HL-60 (cell line): ENCODE measurements at regions not wholly inside any gene's neighbourhood (a gene's known extent, or its start where the extent isn't known, plus 50 kb on each side); places are given as distances from the start of the nearest gene placed in this dataset.

Experiments used
- DNase-seq, 2 experiments: peaks; one replicate each; pipeline ENCODE4 v3.0.0-alpha.2; 2010 to 2020; ENCODE audit warnings: low read depth in 1 of 2, low spot score in 1 of 2
- H3K27ac ChIP-seq: fragments of 250-450 bp; sonication (Bioruptor Pico); replicated peaks from 2 replicates; pipeline ENCODE4 v1.5.1; 2020; ENCODE audit warnings: mild to moderate bottlenecking, moderate library complexity
- H3K27me3 ChIP-seq: fragments of 250-450 bp; sonication (Bioruptor Pico); 2 replicates; pipeline ENCODE4 v1.5.1; 2021; ENCODE audit warnings: mild to moderate bottlenecking, moderate library complexity; ENCODE audit not compliant: insufficient read depth, poor library complexity, severe bottlenecking
- H3K4me3 ChIP-seq: replicated peaks from 2 replicates; pipeline ENCODE4 v1.5.1; 2011; ENCODE audit warnings: mild to moderate bottlenecking, control low read depth, low read length; ENCODE audit not compliant: insufficient read depth
- GABPA ChIP-seq: IDR thresholded peaks from 2 replicates; pipeline ENCODE4 v1.6.1; 2012; ENCODE audit warnings: low read depth
- POLR2AphosphoS5 ChIP-seq: IDR thresholded peaks from 2 replicates; pipeline ENCODE4 v1.6.1; 2012; ENCODE audit warnings: low read depth
- SPI1 ChIP-seq: IDR thresholded peaks from 2 replicates; pipeline ENCODE4 v1.6.1; 2012; ENCODE audit warnings: low read depth, mild to moderate bottlenecking, borderline replicate concordance
- TF ChIP-seq, protein P1 (sequence below): IDR thresholded peaks from one replicate; pipeline ENCODE4 v1.5.1; 2011; ENCODE audit warnings: low read length, control low read depth, inconsistent platforms; ENCODE audit not compliant: insufficient read depth
- TF ChIP-seq, protein P2 (sequence below): IDR thresholded peaks from 2 replicates; pipeline ENCODE4 v1.6.1; 2012; ENCODE audit warnings: low read depth; ENCODE audit not compliant: insufficient replicate concordance

DNA sequence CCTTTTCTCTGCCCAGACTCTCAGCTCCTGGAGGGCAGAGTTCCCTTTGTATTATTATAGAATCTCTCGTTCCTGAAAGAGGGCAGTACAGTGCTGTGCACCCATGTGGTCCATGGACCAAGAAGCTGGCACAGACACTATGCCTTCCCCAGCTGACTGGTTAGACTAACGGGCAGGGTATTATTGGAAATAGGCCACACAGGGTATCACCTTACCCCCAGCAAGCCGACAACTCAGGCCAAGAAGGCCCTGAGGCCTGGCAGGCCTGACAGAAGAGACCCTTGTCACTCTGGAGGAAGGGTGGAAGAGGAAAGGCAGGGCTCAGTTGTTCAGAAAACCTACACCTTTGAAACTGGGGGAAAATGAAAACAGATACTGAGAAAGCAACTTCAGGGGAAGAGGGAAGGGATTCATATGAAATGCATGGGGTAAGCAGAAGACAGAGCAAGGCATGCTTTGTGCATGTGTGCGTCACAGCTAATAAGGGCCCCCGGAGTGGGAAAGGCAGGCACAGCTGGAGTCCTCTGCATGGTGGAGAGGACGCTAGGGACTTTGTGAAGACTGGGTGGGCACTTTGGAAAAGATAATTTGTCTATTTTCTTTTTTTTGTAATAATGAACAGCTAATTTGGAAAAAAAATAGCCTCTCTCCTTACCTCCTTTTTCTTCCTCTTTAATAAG is 476.8 kb upstream of the CELF4 start:
- Histone ChIP-seq H3K27me3 (peaks cover 3% of the 10 kb centered on the region), H3K4me3 (no peak overlapping the region), H3K27ac (no peak overlapping the region)
- TF ChIP-seq, protein P1, sequence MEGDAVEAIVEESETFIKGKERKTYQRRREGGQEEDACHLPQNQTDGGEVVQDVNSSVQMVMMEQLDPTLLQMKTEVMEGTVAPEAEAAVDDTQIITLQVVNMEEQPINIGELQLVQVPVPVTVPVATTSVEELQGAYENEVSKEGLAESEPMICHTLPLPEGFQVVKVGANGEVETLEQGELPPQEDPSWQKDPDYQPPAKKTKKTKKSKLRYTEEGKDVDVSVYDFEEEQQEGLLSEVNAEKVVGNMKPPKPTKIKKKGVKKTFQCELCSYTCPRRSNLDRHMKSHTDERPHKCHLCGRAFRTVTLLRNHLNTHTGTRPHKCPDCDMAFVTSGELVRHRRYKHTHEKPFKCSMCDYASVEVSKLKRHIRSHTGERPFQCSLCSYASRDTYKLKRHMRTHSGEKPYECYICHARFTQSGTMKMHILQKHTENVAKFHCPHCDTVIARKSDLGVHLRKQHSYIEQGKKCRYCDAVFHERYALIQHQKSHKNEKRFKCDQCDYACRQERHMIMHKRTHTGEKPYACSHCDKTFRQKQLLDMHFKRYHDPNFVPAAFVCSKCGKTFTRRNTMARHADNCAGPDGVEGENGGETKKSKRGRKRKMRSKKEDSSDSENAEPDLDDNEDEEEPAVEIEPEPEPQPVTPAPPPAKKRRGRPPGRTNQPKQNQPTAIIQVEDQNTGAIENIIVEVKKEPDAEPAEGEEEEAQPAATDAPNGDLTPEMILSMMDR: no peak
- TF ChIP-seq, protein P2, sequence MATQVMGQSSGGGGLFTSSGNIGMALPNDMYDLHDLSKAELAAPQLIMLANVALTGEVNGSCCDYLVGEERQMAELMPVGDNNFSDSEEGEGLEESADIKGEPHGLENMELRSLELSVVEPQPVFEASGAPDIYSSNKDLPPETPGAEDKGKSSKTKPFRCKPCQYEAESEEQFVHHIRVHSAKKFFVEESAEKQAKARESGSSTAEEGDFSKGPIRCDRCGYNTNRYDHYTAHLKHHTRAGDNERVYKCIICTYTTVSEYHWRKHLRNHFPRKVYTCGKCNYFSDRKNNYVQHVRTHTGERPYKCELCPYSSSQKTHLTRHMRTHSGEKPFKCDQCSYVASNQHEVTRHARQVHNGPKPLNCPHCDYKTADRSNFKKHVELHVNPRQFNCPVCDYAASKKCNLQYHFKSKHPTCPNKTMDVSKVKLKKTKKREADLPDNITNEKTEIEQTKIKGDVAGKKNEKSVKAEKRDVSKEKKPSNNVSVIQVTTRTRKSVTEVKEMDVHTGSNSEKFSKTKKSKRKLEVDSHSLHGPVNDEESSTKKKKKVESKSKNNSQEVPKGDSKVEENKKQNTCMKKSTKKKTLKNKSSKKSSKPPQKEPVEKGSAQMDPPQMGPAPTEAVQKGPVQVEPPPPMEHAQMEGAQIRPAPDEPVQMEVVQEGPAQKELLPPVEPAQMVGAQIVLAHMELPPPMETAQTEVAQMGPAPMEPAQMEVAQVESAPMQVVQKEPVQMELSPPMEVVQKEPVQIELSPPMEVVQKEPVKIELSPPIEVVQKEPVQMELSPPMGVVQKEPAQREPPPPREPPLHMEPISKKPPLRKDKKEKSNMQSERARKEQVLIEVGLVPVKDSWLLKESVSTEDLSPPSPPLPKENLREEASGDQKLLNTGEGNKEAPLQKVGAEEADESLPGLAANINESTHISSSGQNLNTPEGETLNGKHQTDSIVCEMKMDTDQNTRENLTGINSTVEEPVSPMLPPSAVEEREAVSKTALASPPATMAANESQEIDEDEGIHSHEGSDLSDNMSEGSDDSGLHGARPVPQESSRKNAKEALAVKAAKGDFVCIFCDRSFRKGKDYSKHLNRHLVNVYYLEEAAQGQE: no peak
- TF ChIP-seq POLR2AphosphoS5: no peak
- TF ChIP-seq GABPA: no peak
- TF ChIP-seq SPI1: no peak
- DNase-seq: no peak

DNA sequence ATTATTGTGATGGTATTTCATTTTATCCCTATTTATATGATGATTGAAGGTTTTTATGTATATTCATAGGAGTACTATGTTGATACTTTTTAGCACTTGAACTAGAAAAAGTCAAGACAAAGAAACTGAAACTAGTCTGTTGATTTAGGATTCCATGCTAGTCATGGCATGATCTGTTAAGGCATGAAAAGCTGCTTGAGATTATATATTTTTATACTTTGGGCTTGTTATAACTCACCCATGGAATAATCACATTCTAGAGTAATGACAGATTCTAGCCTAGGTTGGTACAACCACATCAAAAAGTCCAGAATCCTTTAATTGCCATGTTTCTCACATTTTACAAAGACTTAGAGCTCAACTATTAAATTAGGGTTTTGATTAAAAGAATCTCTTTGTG is 472.6 kb upstream of the CELF4 start:
- DNase-seq: no peak
- H3K4me3 ChIP-seq: no peak overlapping the region
- no peak overlapping the region for H3K27ac ChIP-seq
- TF ChIP-seq, protein P2: no peak
- TF ChIP-seq POLR2AphosphoS5 (no peak), GABPA (no peak), SPI1 (no peak)
- H3K27me3 ChIP-seq: peaks cover 3% of the 10 kb centered on the region

DNA sequence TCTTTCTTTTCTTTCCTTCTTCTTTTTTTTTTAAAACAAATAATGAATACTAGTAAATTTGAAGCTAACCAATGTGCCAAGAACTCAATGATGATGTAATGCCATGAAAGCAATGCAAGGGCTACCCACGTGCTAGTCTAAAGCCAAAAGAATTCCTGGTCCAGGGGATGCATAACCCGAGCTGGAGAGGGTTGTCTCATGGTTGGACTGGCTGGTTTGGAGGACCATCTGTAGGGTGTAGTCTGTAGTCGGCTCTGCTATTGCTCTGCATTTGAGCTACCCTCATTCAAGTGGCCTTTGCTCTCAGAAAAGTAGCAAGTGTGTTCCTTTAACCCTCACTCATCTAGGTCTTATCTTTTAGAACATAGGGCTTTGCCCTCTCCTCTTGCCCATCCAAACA is 469.6 kb upstream of the CELF4 start:
- DNase-seq: no peak
- no peak for TF ChIP-seq SPI1
- TF ChIP-seq GABPA: no peak
- TF ChIP-seq, protein P2: no peak
- H3K27me3 ChIP-seq: peaks cover 3% of the 10 kb centered on the region

DNA sequence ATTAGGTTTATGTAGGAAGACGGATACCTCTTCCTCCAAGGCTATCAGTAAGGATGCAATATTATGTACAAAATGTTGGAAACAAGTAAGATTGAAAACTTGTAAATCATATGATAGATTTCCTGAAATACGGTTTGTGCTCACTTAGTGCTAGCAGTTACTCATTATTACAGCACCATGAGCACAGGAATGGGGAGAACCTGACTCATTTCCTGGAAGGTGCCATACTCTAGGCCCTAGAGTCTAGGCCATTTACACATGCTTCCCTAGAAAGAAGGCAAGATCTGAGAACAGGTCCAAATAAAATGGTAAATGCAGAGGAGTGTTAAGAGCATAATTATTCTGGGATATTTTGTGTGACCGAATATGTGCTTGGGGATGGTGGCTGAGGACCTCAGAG is 467.7 kb upstream of the CELF4 start:
- Histone ChIP-seq H3K27me3 (no peaks in the 10 kb centered on the region), H3K4me3 (no peak overlapping the region), H3K27ac (no peak overlapping the region)
- no peak for DNase-seq
- TF ChIP-seq POLR2AphosphoS5 (no peak), SPI1 (no peak), GABPA (no peak)
- TF ChIP-seq, protein P2: no peak
- TF ChIP-seq, protein P1: no peak

More for the DNA sequence above, 469.6 kb upstream of the CELF4 start:
- Histone ChIP-seq H3K4me3 (no peak overlapping the region), H3K27ac (no peak overlapping the region)
